HCT116 (cell line): ENCODE measurements at regions not wholly inside any gene's neighbourhood (a gene's known extent, or its start where the extent isn't known, plus 50 kb on each side); places are given as distances from the start of the nearest gene placed in this dataset.

Experiments used
- ATAC-seq: fragments of 200-7000 bp; cut with Tn5 transposase; 2 replicates; pipeline ENCODE4 v1.9.1; 2020; ENCODE audit warnings: mild to moderate bottlenecking, moderate library complexity
- BruUV-seq: library from RNA; stranded (reverse); fragments of 400-500 nt; replicated peaks from 2 replicates; lab custom pipeline; 2021; lab: Mats Ljungman, UMichigan
- CTCF ChIA-PET: fragments of 300-600 bp; sonication (Branson Sonifier 250); formaldehyde crosslinking; loops from one replicate; lab custom pipeline; 2021; ENCODE audit warnings: antibody characterized with exemption; lab: Charles Lee
- POLR2A ChIA-PET: fragments of 300-600, 350-600 bp; sonication (Branson Sonifier 250); formaldehyde crosslinking; loops from one replicate; lab custom pipeline; 2021; ENCODE audit warnings: antibody characterized with exemption; lab: Charles Lee
- RAD21 ChIA-PET, 2 experiments: fragments of 300-600 bp; sonication (Branson Sonifier 250); formaldehyde crosslinking; loops; one replicate each; lab custom pipeline; 2023; ENCODE audit warnings: low total read pairs in 2 of 2; ENCODE audit not compliant: uncharacterized antibody in 2 of 2, unreplicated experiment in 2 of 2, low non-redundant PET in 1 of 2; lab: Charles Lee
- DNase-seq: peaks from one replicate; pipeline ENCODE4 v3.0.0-alpha.2; 2010; ENCODE audit warnings: low read depth, low spot score
- H2AFZ ChIP-seq: fragments of 200-600 bp; shearing (Covaris generic), sonication (generic); 2 replicates; pipeline ENCODE4 v1.6.1; 2017; ENCODE audit warnings: low read depth, mixed run types, mixed read lengths, antibody characterized with exemption, low read length; ENCODE audit not compliant: poor library complexity, severe bottlenecking
- H3K27ac ChIP-seq: 2 replicates; pipeline ENCODE4 v1.5.1; 2012; ENCODE audit warnings: low read depth, low read length
- H3K27me3 ChIP-seq: fragments of 200-600 bp; sonication (generic); 2 replicates; pipeline ENCODE4 v1.6.1; 2016; ENCODE audit warnings: mixed run types, low read length, mixed read lengths; ENCODE audit not compliant: insufficient read depth
- H3K36me3 ChIP-seq, 2 experiments: fragments of 200-500 bp in 1 of 2; fragments of 200-600 bp in 1 of 2; sonication (Bioruptor generic) in 1 of 2; sonication (generic) in 1 of 2; 2 replicates each; pipeline versions ENCODE4 v1.5.1 to v1.6.1; 2014 to 2016; ENCODE audit warnings: low read length in 2 of 2, inconsistent platforms in 1 of 2, mixed read lengths in 1 of 2, mixed run types in 1 of 2; ENCODE audit not compliant: insufficient read depth in 2 of 2, control insufficient read depth in 1 of 2
- H3K4me1 ChIP-seq, 2 experiments: fragments of 200-600 bp in 1 of 2; sonication (generic) in 1 of 2; 2 replicates each; pipeline versions ENCODE4 v1.5.1 to v1.6.1; 2012 to 2017; ENCODE audit warnings: low read length in 2 of 2, inconsistent platforms in 1 of 2, mild to moderate bottlenecking in 1 of 2, mixed read lengths in 1 of 2, mixed run types in 1 of 2, moderate library complexity in 1 of 2; ENCODE audit not compliant: insufficient read depth in 2 of 2, control insufficient read depth in 1 of 2
- H3K4me2 ChIP-seq: fragments of 200-600 bp; sonication (generic); 2 replicates; pipeline ENCODE4 v1.6.1; 2017; ENCODE audit warnings: mixed run types, low read length, mixed read lengths
- H3K4me3 ChIP-seq, 2 experiments: fragments of 200-600 bp in 1 of 2; sonication (generic) in 1 of 2; replicated peaks in 1 of 2; 2 replicates each; pipeline ENCODE4 v1.5.1; 2011 to 2016; ENCODE audit warnings: low read length in 2 of 2, control low read depth in 1 of 2, low read depth in 1 of 2, mild to moderate bottlenecking in 1 of 2, mixed read lengths in 1 of 2, mixed run types in 1 of 2
- H3K79me2 ChIP-seq: fragments of 200-600 bp; sonication (generic); 2 replicates; pipeline ENCODE4 v1.6.1; 2017; ENCODE audit warnings: mild to moderate bottlenecking, mixed run types, low read length, moderate library complexity, mixed read lengths; ENCODE audit not compliant: insufficient read depth
- H3K9ac ChIP-seq: fragments of 200-600 bp; sonication (generic); 2 replicates; pipeline ENCODE4 v1.6.1; 2016; ENCODE audit warnings: low read length, mixed read lengths
- H3K9me2 ChIP-seq: fragments of 200-600 bp; sonication (generic), shearing (Covaris generic); 2 replicates; pipeline ENCODE4 v1.6.1; 2017; ENCODE audit warnings: mixed run types, mild to moderate bottlenecking, moderate library complexity; ENCODE audit not compliant: insufficient read depth
- H3K9me3 ChIP-seq, 2 experiments: fragments of 200-500 bp in 1 of 2; fragments of 200-600 bp in 1 of 2; sonication (Bioruptor generic) in 1 of 2; sonication (generic) in 1 of 2; 2 replicates each; pipeline ENCODE4 v1.6.1; 2014 to 2017; ENCODE audit warnings: low read length in 2 of 2, mixed read lengths in 2 of 2, inconsistent platforms in 1 of 2, low read depth in 1 of 2, mild to moderate bottlenecking in 1 of 2, mixed run types in 1 of 2, moderate library complexity in 1 of 2; ENCODE audit not compliant: control insufficient read depth in 1 of 2, insufficient read depth in 1 of 2
- H4K20me1 ChIP-seq: fragments of 200-600 bp; sonication (generic), shearing (Covaris generic); 2 replicates; pipeline ENCODE4 v1.6.1; 2017; ENCODE audit warnings: mixed run types, mild to moderate bottlenecking, moderate library complexity; ENCODE audit not compliant: insufficient read depth
- CBX3 ChIP-seq: IDR thresholded peaks from 2 replicates; pipeline ENCODE4 v1.6.1; 2012; ENCODE audit warnings: low read depth
- EGR1 ChIP-seq: IDR thresholded peaks from 2 replicates; pipeline ENCODE4 v1.6.1; 2012; ENCODE audit warnings: low read depth
- ELF1 ChIP-seq: IDR thresholded peaks from 2 replicates; pipeline ENCODE4 v1.6.1; 2012; ENCODE audit warnings: low read depth, borderline replicate concordance
- EZH2 ChIP-seq: fragments of 200-600 bp; sonication (generic); IDR thresholded peaks from 2 replicates; pipeline ENCODE4 v1.6.1; 2017; ENCODE audit warnings: antibody characterized with exemption, mixed run types
- MAX ChIP-seq: IDR thresholded peaks from 2 replicates; pipeline ENCODE4 v1.6.1; 2012
- POLR2AphosphoS5 ChIP-seq: IDR thresholded peaks from 2 replicates; pipeline ENCODE4 v1.6.1; 2011; ENCODE audit warnings: mild to moderate bottlenecking, low read depth, low read length, moderate library complexity
- SIN3A ChIP-seq: IDR thresholded peaks from 2 replicates; pipeline ENCODE4 v1.6.1; 2012; ENCODE audit warnings: low read depth
- SP1 ChIP-seq: IDR thresholded peaks from 2 replicates; pipeline ENCODE4 v1.6.1; 2012; ENCODE audit warnings: low read depth
- YY1 ChIP-seq: IDR thresholded peaks from 2 replicates; pipeline ENCODE4 v1.6.1; 2011; ENCODE audit warnings: low read length, low read depth, moderate library complexity, mild to moderate bottlenecking; ENCODE audit not compliant: insufficient replicate concordance; ENCODE audit errors: extremely low read depth
- ZFX ChIP-seq: fragments of 450-650 bp; IDR thresholded peaks from 2 replicates; pipeline ENCODE4 v1.6.1; 2017
- ZNF274 ChIP-seq: fragments of 200-500 bp; sonication (Bioruptor generic); IDR thresholded peaks from 2 replicates; pipeline ENCODE4 v1.6.1; 2014; ENCODE audit warnings: mild to moderate bottlenecking, low read depth, low read length, inconsistent platforms
- intact Hi-C: fragments of 100-400 bp; cut with micrococcal nuclease; formaldehyde crosslinking; loops from 2 replicates; pipeline ENCODE4 v1.10.0; 2022
- TF ChIP-seq, protein P1 (sequence below): IDR thresholded peaks from 2 replicates; pipeline ENCODE4 v1.6.1; 2011; ENCODE audit warnings: mild to moderate bottlenecking, low read length, moderate library complexity; ENCODE audit not compliant: insufficient replicate concordance; ENCODE audit errors: extremely low read depth

DNA sequence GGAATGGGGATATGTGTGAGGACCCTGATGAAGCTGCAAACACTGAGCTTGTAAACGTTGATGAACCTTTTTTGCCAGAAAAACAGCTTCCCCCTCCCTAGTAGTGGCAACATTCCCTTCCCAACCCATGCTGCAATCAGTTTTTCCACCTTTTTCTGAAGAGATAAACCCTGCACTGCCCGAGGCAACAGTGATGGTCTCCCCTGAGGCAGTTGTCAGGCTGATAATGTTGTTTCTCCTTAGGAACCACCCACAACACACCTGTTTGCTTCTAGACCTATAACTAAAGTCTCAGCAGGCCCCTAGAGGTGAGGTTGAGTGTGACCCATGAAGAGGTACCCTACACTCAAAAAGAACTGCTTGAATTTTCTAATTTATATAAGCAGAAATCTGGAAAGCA is 922.4 kb upstream of the ADGRL4 start (continued):
- TF ChIP-seq ZFX: no peak

DNA sequence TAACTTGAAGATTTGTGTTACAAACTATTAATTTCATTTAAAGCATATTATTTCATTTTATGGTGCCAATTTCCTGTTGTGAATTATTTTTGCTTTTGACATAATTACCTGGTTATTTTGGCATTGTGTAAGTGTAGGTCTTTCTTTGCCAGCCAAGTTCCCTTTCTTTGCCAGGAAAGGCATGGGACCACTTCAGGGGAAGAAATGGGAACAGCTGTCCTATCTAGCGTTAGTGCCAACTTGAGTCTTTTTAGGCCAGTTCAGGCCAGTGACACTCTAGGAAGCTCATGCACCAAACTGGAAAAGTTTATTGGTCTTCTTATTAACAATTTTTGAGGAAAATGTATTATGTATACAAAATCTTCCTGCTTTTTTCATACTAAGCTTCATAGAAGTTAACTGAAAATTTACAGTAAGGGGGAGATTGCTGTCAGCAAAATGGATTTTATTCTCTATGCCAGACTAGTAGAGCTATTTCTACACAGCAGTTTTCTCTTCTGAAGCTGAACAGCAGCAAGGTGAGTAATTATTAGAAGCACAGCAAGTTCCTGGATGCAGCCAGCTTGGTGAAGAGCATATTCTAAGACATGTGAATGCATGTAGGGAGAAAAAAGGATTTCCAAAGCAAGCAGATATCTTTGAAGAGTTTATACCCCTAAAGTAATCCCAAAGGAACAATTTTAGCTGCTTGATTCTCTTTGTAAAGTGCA is 914.6 kb upstream of the ADGRL4 start:
- POLR2A ChIA-PET: no interaction called here

More for the DNA sequence above, 914.6 kb upstream of the ADGRL4 start:
- H2AFZ ChIP-seq: no peak overlapping the region
- DNase-seq (no peak), ATAC-seq (no peak)
- H3K79me2 ChIP-seq: no peaks in the 10 kb centered on the region
- H3K4me2 ChIP-seq: no peak overlapping the region
- H3K27ac ChIP-seq: no peak overlapping the region
- H3K9me2 ChIP-seq: no peaks in the 10 kb centered on the region
- H3K36me3 ChIP-seq: no peaks in the 10 kb centered on the region
- TF ChIP-seq MAX (no peak), YY1 (no peak), SIN3A (no peak), ELF1 (no peak), ZNF274 (no peak), POLR2AphosphoS5 (no peak), EGR1 (no peak), EZH2 (no peak), CBX3 (no peak), SP1 (no peak)
- TF ChIP-seq, protein P1, sequence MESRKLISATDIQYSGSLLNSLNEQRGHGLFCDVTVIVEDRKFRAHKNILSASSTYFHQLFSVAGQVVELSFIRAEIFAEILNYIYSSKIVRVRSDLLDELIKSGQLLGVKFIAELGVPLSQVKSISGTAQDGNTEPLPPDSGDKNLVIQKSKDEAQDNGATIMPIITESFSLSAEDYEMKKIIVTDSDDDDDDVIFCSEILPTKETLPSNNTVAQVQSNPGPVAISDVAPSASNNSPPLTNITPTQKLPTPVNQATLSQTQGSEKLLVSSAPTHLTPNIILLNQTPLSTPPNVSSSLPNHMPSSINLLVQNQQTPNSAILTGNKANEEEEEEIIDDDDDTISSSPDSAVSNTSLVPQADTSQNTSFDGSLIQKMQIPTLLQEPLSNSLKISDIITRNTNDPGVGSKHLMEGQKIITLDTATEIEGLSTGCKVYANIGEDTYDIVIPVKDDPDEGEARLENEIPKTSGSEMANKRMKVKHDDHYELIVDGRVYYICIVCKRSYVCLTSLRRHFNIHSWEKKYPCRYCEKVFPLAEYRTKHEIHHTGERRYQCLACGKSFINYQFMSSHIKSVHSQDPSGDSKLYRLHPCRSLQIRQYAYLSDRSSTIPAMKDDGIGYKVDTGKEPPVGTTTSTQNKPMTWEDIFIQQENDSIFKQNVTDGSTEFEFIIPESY: no peak
- CTCF ChIA-PET: no interaction called here
- RAD21 ChIA-PET: no interaction called here
- H4K20me1 ChIP-seq: no peaks in the 10 kb centered on the region
- H3K9me3 ChIP-seq: no peaks in the 10 kb centered on the region
- intact Hi-C loops: no loop called here
- H3K4me1 ChIP-seq: no peaks in the 10 kb centered on the region
- BruUV-seq: no TSS peak
- no peaks in the 10 kb centered on the region for H3K27me3 ChIP-seq
- H3K9ac ChIP-seq: no peak overlapping the region
- H3K4me3 ChIP-seq: no peak overlapping the region
